T-helper 17 cell (primary cell): ENCODE measurements at regions not wholly inside any gene's neighbourhood (a gene's known extent, or its start where the extent isn't known, plus 50 kb on each side); places are given as distances from the start of the nearest gene placed in this dataset.
"Not testable (repeated sequence)": the region's sequence is repeated elsewhere in the genome, so short reads cannot be mapped to it uniquely, and the experiment has no call there.

Experiments
- ATAC-seq: fragments of 150-1000 bp; cut with Tn5 transposase; 2 replicates; pipeline ENCODE4 v1.10.0; 2021; ENCODE audit warnings: mild to moderate bottlenecking, moderate library complexity
- DNase-seq, 3 donors: peaks; one replicate each; pipeline versions ENCODE4 v3.0.0 to v3.0.0-alpha.2; 2020 to 2021
- H3K9me3 ChIP-seq: one replicate; pipeline ENCODE4 v1.7.0; 2013; ENCODE audit warnings: low read length, mild to moderate bottlenecking; ENCODE audit not compliant: control insufficient read depth, poor library complexity, severe bottlenecking
- H3K27ac Mint-ChIP-seq: one replicate; pipeline ENCODE4 v1.8.0; 2022; ENCODE audit warnings: mild to moderate bottlenecking, moderate library complexity, mixed read lengths
- H3K27me3 Mint-ChIP-seq: one replicate; pipeline ENCODE4 v1.8.0; 2022; ENCODE audit warnings: mixed read lengths
- H3K36me3 Mint-ChIP-seq: one replicate; pipeline ENCODE4 v1.8.0; 2022; ENCODE audit warnings: low read depth, mixed read lengths
- H3K4me1 Mint-ChIP-seq: one replicate; pipeline ENCODE4 v1.8.0; 2022; ENCODE audit warnings: mild to moderate bottlenecking, mixed read lengths
- H3K4me3 Mint-ChIP-seq: one replicate; pipeline ENCODE4 v1.8.0; 2022; ENCODE audit warnings: mild to moderate bottlenecking, moderate library complexity, mixed read lengths

GRCh38 chr14:53850714-53851296 is 105.8 kb downstream of the BMP4 start:
- Mint-ChIP-seq H3K27ac (no peak overlapping the region), H3K4me1 (no peaks in the 10 kb centered on the region), H3K4me3 (no peak overlapping the region), H3K27me3 (peaks cover 7% of the 10 kb centered on the region), H3K36me3 (no peaks in the 10 kb centered on the region)
- no peak for ATAC-seq
- H3K9me3 ChIP-seq = no peaks in the 10 kb centered on the region
- no peak for DNase-seq

GRCh38 chr14:53849549-53849948 is 107.1 kb downstream of the BMP4 start:
- Mint-ChIP-seq H3K27me3 (peaks cover 7% of the 10 kb centered on the region), H3K27ac (no peak overlapping the region), H3K4me3 (no peak overlapping the region), H3K36me3 (no peaks in the 10 kb centered on the region), H3K4me1 (no peaks in the 10 kb centered on the region)
- no peaks in the 10 kb centered on the region for H3K9me3 ChIP-seq
- DNase-seq (no peak), ATAC-seq (no peak)

- Mint-ChIP-seq H3K4me3 (no peak overlapping the region), H3K27ac (no peak overlapping the region), H3K36me3 (no peaks in the 10 kb centered on the region), H3K27me3 (peaks cover 7% of the 10 kb centered on the region), H3K4me1 (no peaks in the 10 kb centered on the region)
- DNase-seq = no peak
- ATAC-seq = no peak
- no peaks in the 10 kb centered on the region for H3K9me3 ChIP-seq
These were observed 107.8 kb downstream of the BMP4 start for GRCh38 chr14:53848854-53849253.

- H3K27ac Mint-ChIP-seq = no peak overlapping the region
- no peak overlapping the region for H3K4me3 Mint-ChIP-seq
- no peaks in the 10 kb centered on the region for H3K4me1 Mint-ChIP-seq
- ATAC-seq = no peak
- H3K27me3 Mint-ChIP-seq = peaks cover 7% of the 10 kb centered on the region
- H3K9me3 ChIP-seq = no peaks in the 10 kb centered on the region
- DNase-seq = no peak
- H3K36me3 Mint-ChIP-seq = no peaks in the 10 kb centered on the region
These were observed 108.7 kb downstream of the BMP4 start for GRCh38 chr14:53847881-53848280.

- no peaks in the 10 kb centered on the region for H3K9me3 ChIP-seq
- Mint-ChIP-seq H3K36me3 (no peaks in the 10 kb centered on the region), H3K4me1 (no peaks in the 10 kb centered on the region), H3K4me3 (no peak overlapping the region), H3K27ac (no peak overlapping the region), H3K27me3 (peaks cover 3% of the 10 kb centered on the region)
- DNase-seq (no peak), ATAC-seq (no peak)
These were observed 109.6 kb downstream of the BMP4 start for GRCh38 chr14:53847057-53847456.

- Mint-ChIP-seq H3K27ac (no peak overlapping the region), H3K27me3 (no peaks in the 10 kb centered on the region), H3K4me3 (no peak overlapping the region), H3K36me3 (no peaks in the 10 kb centered on the region), H3K4me1 (no peaks in the 10 kb centered on the region)
- H3K9me3 ChIP-seq = no peaks in the 10 kb centered on the region
- DNase-seq (no peak), ATAC-seq (no peak)
These were observed 110.6 kb downstream of the BMP4 start for GRCh38 chr14:53845813-53846693.

GRCh38 chr14:53842938-53843337 is 113.7 kb downstream of the BMP4 start:
- no peak for ATAC-seq
- DNase-seq = no peak
- no peaks in the 10 kb centered on the region for H3K4me1 Mint-ChIP-seq
- no peaks in the 10 kb centered on the region for H3K36me3 Mint-ChIP-seq
- H3K27ac Mint-ChIP-seq = no peak overlapping the region
- H3K9me3 ChIP-seq = no peaks in the 10 kb centered on the region
- H3K27me3 Mint-ChIP-seq = no peaks in the 10 kb centered on the region
- H3K4me3 Mint-ChIP-seq = no peak overlapping the region

- Mint-ChIP-seq H3K4me1 (no peaks in the 10 kb centered on the region), H3K27me3 (no peaks in the 10 kb centered on the region), H3K4me3 (no peak overlapping the region), H3K36me3 (no peaks in the 10 kb centered on the region), H3K27ac (no peak overlapping the region)
- no peak for ATAC-seq
- no peak for DNase-seq
- no peaks in the 10 kb centered on the region for H3K9me3 ChIP-seq
These were observed 115.2 kb downstream of the BMP4 start for GRCh38 chr14:53841109-53842099.

GRCh38 chr14:53840444-53840843 is 116.2 kb downstream of the BMP4 start:
- DNase-seq (no peak), ATAC-seq (no peak)
- Mint-ChIP-seq H3K27me3 (no peaks in the 10 kb centered on the region), H3K36me3 (no peaks in the 10 kb centered on the region), H3K4me3 (no peak overlapping the region), H3K4me1 (no peaks in the 10 kb centered on the region), H3K27ac (no peak overlapping the region)
- H3K9me3 ChIP-seq = no peaks in the 10 kb centered on the region

GRCh38 chr14:53838374-53838773 is 118.3 kb downstream of the BMP4 start:
- no peaks in the 10 kb centered on the region for H3K9me3 ChIP-seq
- Mint-ChIP-seq H3K27ac (no peak overlapping the region), H3K27me3 (no peaks in the 10 kb centered on the region), H3K36me3 (no peaks in the 10 kb centered on the region), H3K4me3 (no peak overlapping the region), H3K4me1 (no peaks in the 10 kb centered on the region)
- no peak for DNase-seq
- ATAC-seq = no peak

GRCh38 chr14:53837656-53838055 is 119.0 kb downstream of the BMP4 start:
- H3K4me1 Mint-ChIP-seq, H3K27ac Mint-ChIP-seq, H3K27me3 Mint-ChIP-seq: not testable (repeated sequence)

GRCh38 chr14:53836551-53836950 is 120.1 kb downstream of the BMP4 start:
- no peak overlapping the region for H3K27ac Mint-ChIP-seq
- no peaks in the 10 kb centered on the region for H3K27me3 Mint-ChIP-seq
- DNase-seq (no peak), ATAC-seq (no peak)
- no peaks in the 10 kb centered on the region for H3K4me1 Mint-ChIP-seq
- H3K9me3 ChIP-seq = no peaks in the 10 kb centered on the region
- H3K36me3 Mint-ChIP-seq = no peaks in the 10 kb centered on the region
- no peak overlapping the region for H3K4me3 Mint-ChIP-seq

More at GRCh38 chr14:53837656-53838055, 119.0 kb downstream of the BMP4 start:
- not testable (repeated sequence) for ATAC-seq, H3K9me3 ChIP-seq, H3K4me3 Mint-ChIP-seq, H3K36me3 Mint-ChIP-seq, DNase-seq

- DNase-seq (no peak), ATAC-seq (no peak)
- no peaks in the 10 kb centered on the region for H3K36me3 Mint-ChIP-seq
- no peaks in the 10 kb centered on the region for H3K27me3 Mint-ChIP-seq
- H3K4me3 Mint-ChIP-seq = no peak overlapping the region
- no peaks in the 10 kb centered on the region for H3K4me1 Mint-ChIP-seq
- no peak overlapping the region for H3K27ac Mint-ChIP-seq
- H3K9me3 ChIP-seq = no peaks in the 10 kb centered on the region
These were observed 127.8 kb downstream of the BMP4 start for GRCh38 chr14:53828820-53829219.
